ENCODE measurements at regions not wholly inside any gene's neighbourhood (a gene's known extent, or its start where the extent isn't known, plus 50 kb on each side); places are given as distances from the start of the nearest gene placed in this dataset.

DNA sequence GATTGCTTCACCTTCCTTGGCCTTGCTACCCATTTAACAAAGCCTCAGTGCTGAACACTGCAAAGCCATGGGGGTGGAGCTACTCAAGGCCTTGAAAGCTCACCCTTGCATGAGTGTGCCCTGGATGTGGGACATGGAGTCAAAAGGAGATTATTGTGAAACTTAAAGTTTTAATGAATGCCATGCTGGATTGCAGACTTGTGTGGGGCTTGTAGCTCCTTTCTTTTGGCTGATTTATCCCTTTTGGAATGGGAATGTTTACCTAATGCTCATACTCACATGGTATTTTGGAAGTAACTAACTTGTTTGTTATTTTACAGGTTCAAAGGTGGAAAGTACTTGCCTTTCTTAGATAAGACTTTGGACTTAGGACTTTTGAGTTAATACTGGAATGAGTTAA lies 538.5 kb upstream of the NECTIN3 start:
- Mint-ChIP-seq H3K4me1 (ENCODE audit: low read depth in 2 of 2) (no peaks in the 10 kb centered on the region), H3K27me3 (no peaks in the 10 kb centered on the region), H3K4me3 (no peak overlapping the region), H3K27ac (no peak overlapping the region), H3K36me3 (no peaks in the 10 kb centered on the region), H3K9me3 (peaks cover 9% of the 10 kb centered on the region)
- ATAC-seq (no peak), DNase-seq (ENCODE audit: low spot score) (no peak)

DNA sequence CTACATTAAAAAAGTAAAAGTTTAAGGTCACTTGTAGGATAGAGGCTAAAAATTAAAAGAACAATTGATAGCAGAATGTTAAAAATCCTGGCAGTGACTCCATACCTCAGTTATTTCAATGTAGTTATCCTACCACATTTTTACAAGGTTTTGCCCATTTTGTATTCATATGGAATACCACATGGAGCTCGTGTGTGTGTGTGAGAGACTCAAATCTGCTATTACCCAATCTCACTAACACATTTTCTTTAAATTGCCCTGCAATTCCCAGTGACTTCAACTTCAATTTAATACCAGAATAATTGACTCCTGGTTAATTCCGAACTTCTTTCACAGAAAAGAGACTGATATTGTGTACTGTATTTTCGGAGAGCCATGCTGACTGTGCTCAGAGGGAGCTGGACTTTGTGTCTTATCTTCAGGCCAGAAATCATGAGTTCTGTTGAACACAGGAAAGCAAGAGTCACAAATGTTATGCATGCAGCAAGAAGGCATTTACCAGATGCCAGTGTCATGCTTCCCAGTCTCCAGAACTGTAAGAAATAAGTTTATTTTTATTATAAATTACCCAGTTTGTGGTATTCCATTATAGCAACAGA lies 529.0 kb upstream of the NECTIN3 start:
- Mint-ChIP-seq H3K4me1 (ENCODE audit: low read depth in 2 of 2) (no peaks in the 10 kb centered on the region), H3K27ac (no peak overlapping the region), H3K9me3 (no peaks in the 10 kb centered on the region), H3K27me3 (no peaks in the 10 kb centered on the region), H3K4me3 (no peak overlapping the region), H3K36me3 (no peaks in the 10 kb centered on the region)
- DNase-seq (ENCODE audit: low spot score) = no peak
- no peak for ATAC-seq

DNA sequence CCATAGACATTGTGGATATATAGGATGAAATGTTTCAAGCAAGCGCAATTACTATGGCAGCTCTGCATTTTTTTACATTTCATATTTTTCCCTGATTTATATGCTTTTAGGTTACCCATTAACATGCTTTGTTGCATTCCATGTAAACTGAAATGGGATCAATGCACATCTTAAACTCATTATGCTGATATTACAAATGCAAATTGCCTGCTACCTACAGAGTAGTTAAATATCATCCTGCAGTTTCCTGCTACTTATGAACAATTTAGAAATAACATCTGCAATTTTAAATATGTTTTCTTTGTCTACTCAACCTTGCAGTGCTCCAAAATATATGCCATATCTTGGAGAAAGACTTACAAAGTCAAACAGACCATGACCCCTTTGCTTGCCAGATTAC lies 526.9 kb upstream of the NECTIN3 start:
- Mint-ChIP-seq H3K27ac (no peak overlapping the region), H3K36me3 (no peaks in the 10 kb centered on the region), H3K4me1 (ENCODE audit: low read depth in 2 of 2) (no peaks in the 10 kb centered on the region)

GRCh38 chr3:110550511-110550910 lies 521.1 kb upstream of the NECTIN3 start:
- Mint-ChIP-seq H3K27me3 (no peaks in the 10 kb centered on the region), H3K4me3 (no peak overlapping the region), H3K36me3 (no peaks in the 10 kb centered on the region), H3K4me1 (ENCODE audit: low read depth in 2 of 2) (no peaks in the 10 kb centered on the region), H3K9me3 (peaks cover 6% of the 10 kb centered on the region), H3K27ac (no peak overlapping the region)
- DNase-seq (ENCODE audit: low spot score) (no peak), ATAC-seq (no peak)

More for the DNA sequence above, 526.9 kb upstream of the NECTIN3 start:
- peaks cover 2% of the 10 kb centered on the region for H3K9me3 Mint-ChIP-seq
- no peak overlapping the region for H3K4me3 Mint-ChIP-seq
- DNase-seq (ENCODE audit: low spot score) (no peak), ATAC-seq (no peak)
- no peaks in the 10 kb centered on the region for H3K27me3 Mint-ChIP-seq

DNA sequence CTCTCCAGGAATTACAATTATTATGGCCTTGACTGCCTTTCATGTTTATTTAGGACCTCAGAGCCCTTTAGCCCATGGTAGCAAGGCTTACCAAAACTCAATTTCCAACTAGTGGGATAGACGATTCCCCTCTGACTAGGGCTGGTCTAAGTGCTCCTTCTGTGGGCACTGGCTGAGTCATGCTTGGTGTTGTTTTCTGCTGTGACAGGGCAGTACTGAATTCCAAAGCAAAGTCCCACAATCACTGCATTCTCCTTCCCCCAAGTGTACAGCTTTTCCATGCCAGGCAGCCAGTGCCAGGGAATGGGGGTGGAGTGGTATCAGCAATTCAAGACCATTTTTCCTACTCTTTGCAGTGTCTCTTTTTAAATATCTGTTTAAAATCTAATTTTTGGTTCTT lies 509.0 kb upstream of the NECTIN3 start:
- Mint-ChIP-seq H3K9me3 (peaks cover 12% of the 10 kb centered on the region), H3K36me3 (no peaks in the 10 kb centered on the region), H3K4me3 (no peak overlapping the region), H3K27me3 (no peaks in the 10 kb centered on the region), H3K4me1 (ENCODE audit: low read depth in 2 of 2) (no peaks in the 10 kb centered on the region), H3K27ac (no peak overlapping the region)
- no peak for DNase-seq (ENCODE audit: low spot score)
- ATAC-seq = no peak

GRCh38 chr3:110564674-110565073 lies 506.9 kb upstream of the NECTIN3 start:
- ATAC-seq (no peak), DNase-seq (ENCODE audit: low spot score) (no peak)
- Mint-ChIP-seq H3K27me3 (no peaks in the 10 kb centered on the region), H3K9me3 (peaks cover 14% of the 10 kb centered on the region), H3K36me3 (no peaks in the 10 kb centered on the region), H3K27ac (no peak overlapping the region), H3K4me1 (ENCODE audit: low read depth in 2 of 2) (no peaks in the 10 kb centered on the region), H3K4me3 (no peak overlapping the region)

DNA sequence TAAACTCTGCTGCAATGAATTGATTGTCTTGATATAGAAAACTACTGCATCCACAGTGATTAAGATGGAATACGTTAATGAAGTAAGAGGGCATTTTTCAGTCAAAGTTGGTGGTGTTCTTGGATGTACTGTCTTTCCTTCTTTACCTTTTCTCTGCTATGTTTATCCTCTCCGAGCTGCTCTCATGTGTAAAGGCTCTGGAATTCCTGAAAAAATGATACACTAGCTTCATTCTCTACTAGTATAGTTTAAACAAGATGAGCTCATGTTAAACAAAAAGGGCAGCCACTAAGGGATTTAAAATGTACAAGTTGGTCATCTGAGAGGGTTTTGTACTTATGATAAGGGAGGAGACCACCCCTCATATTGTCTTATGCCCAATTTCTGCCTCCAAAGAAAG lies 504.6 kb upstream of the NECTIN3 start:
- peaks cover 8% of the 10 kb centered on the region for H3K9me3 Mint-ChIP-seq
- no peak overlapping the region for H3K27ac Mint-ChIP-seq
- DNase-seq (ENCODE audit: low spot score) (no peak), ATAC-seq (no peak)
- no peaks in the 10 kb centered on the region for H3K4me1 Mint-ChIP-seq (ENCODE audit: low read depth in 2 of 2)
- H3K27me3 Mint-ChIP-seq = no peaks in the 10 kb centered on the region
- no peak overlapping the region for H3K4me3 Mint-ChIP-seq
- H3K36me3 Mint-ChIP-seq = no peaks in the 10 kb centered on the region

GRCh38 chr3:110568246-110568645 lies 503.4 kb upstream of the NECTIN3 start:
- no peaks in the 10 kb centered on the region for H3K36me3 Mint-ChIP-seq
- H3K9me3 Mint-ChIP-seq = peaks cover 8% of the 10 kb centered on the region
- no peak overlapping the region for H3K27ac Mint-ChIP-seq
- DNase-seq (ENCODE audit: low spot score) = no peak
- no peaks in the 10 kb centered on the region for H3K4me1 Mint-ChIP-seq (ENCODE audit: low read depth in 2 of 2)
- ATAC-seq = peak in 1 of 2 donors; percentile 48
- H3K4me3 Mint-ChIP-seq = no peak overlapping the region
- H3K27me3 Mint-ChIP-seq = no peaks in the 10 kb centered on the region

DNA sequence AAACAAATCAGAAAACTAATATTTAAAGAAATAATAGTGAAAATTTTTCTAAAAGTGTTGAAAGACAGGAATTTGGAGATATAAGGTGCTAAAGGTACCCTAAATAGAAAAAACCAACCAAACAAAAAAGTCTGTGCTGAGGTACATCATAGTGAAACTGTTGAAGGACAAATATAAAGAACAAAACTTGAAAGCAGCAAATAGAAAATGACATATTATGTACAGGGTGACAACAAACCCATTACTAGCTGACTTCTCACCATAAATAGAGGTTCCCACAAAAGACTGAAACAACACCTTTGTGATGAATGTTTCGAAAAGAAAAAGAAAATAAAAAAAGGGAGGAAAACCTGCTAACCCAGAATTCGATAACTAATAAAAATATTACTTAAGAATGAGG lies 502.5 kb upstream of the NECTIN3 start:
- Mint-ChIP-seq H3K4me1 (ENCODE audit: low read depth in 2 of 2) (no peaks in the 10 kb centered on the region), H3K4me3 (no peak overlapping the region), H3K27me3 (no peaks in the 10 kb centered on the region), H3K36me3 (no peaks in the 10 kb centered on the region), H3K27ac (no peak overlapping the region), H3K9me3 (peaks cover 3% of the 10 kb centered on the region)
- ATAC-seq (no peak), DNase-seq (ENCODE audit: low spot score) (no peak)

- H3K9me3 Mint-ChIP-seq = no peaks in the 10 kb centered on the region
- ATAC-seq (no peak), DNase-seq (ENCODE audit: low spot score) (no peak)
- H3K36me3 Mint-ChIP-seq = no peaks in the 10 kb centered on the region
- H3K4me3 Mint-ChIP-seq = no peak overlapping the region
- no peaks in the 10 kb centered on the region for H3K27me3 Mint-ChIP-seq
- no peaks in the 10 kb centered on the region for H3K4me1 Mint-ChIP-seq (ENCODE audit: low read depth in 2 of 2)
- no peak overlapping the region for H3K27ac Mint-ChIP-seq
Observed at GRCh38 chr3:110575702-110576101, 495.9 kb upstream of the NECTIN3 start.

GRCh38 chr3:110576960-110577359 lies 494.7 kb upstream of the NECTIN3 start:
- Mint-ChIP-seq H3K4me3 (no peak overlapping the region), H3K27ac (no peak overlapping the region), H3K27me3 (no peaks in the 10 kb centered on the region), H3K36me3 (no peaks in the 10 kb centered on the region), H3K9me3 (no peaks in the 10 kb centered on the region), H3K4me1 (ENCODE audit: low read depth in 2 of 2) (no peaks in the 10 kb centered on the region)
- ATAC-seq = no peak
- no peak for DNase-seq (ENCODE audit: low spot score)

DNA sequence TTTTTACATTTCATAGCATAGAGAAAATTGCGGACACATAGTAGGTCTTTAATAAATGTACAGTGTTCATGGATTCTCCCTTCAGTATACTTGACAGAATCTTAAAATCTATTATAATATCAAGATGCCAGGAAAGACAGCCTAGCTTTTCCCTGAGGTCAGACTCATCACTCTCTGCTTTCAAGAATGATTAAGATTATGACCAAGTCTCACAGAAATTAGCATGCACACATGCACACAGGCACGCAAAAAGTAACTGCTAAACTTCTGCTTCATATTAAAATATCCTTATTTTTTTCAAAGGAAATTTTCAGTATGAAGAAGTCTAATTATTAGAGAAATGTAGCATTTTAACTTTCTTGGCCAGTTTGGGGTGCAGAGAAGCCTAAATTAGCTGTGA lies 493.8 kb upstream of the NECTIN3 start:
- Mint-ChIP-seq H3K36me3 (no peaks in the 10 kb centered on the region), H3K27ac (no peak overlapping the region), H3K9me3 (no peaks in the 10 kb centered on the region), H3K27me3 (no peaks in the 10 kb centered on the region), H3K4me3 (no peak overlapping the region), H3K4me1 (ENCODE audit: low read depth in 2 of 2) (no peaks in the 10 kb centered on the region)
- DNase-seq (ENCODE audit: low spot score) = no peak
- no peak for ATAC-seq

- Mint-ChIP-seq H3K9me3 (no peaks in the 10 kb centered on the region), H3K27me3 (no peaks in the 10 kb centered on the region), H3K27ac (no peak overlapping the region), H3K4me1 (ENCODE audit: low read depth in 2 of 2) (no peaks in the 10 kb centered on the region), H3K4me3 (no peak overlapping the region), H3K36me3 (no peaks in the 10 kb centered on the region)
- ATAC-seq (no peak), DNase-seq (ENCODE audit: low spot score) (no peak)
Observed at GRCh38 chr3:110579840-110580550, 491.6 kb upstream of the NECTIN3 start.

- Mint-ChIP-seq H3K36me3 (no peaks in the 10 kb centered on the region), H3K27ac (no peak overlapping the region), H3K4me1 (ENCODE audit: low read depth in 2 of 2) (no peaks in the 10 kb centered on the region), H3K9me3 (no peaks in the 10 kb centered on the region), H3K4me3 (no peak overlapping the region), H3K27me3 (no peaks in the 10 kb centered on the region)
- no peak for DNase-seq (ENCODE audit: low spot score)
- no peak for ATAC-seq
Observed at GRCh38 chr3:110583373-110583935, 488.2 kb upstream of the NECTIN3 start.
